Thyroid gland (tissue), 4 donors: ENCODE measurements at regions not wholly inside any gene's neighbourhood (a gene's known extent, or its start where the extent isn't known, plus 50 kb on each side); places are given as distances from the start of the nearest gene placed in this dataset.

Experiments
- POLR2A ChIP-seq, 2 donors: fragments of 450-650 bp; IDR thresholded peaks; one replicate each; pipeline ENCODE4 v1.6.1; 2017; ENCODE audit warnings: antibody characterized with exemption in 2 of 2, mild to moderate bottlenecking in 2 of 2, moderate library complexity in 1 of 2
- TF ChIP-seq, protein P1 (sequence below), 6 experiments: fragments of 200-600 bp in 3 of 6; fragments of 450-650 bp in 3 of 6; sonication (generic) in 3 of 6; IDR thresholded peaks; one replicate each; pipeline ENCODE4 v1.5.1; 2016 to 2019; ENCODE audit warnings: antibody characterized with exemption in 6 of 6, mild to moderate bottlenecking in 2 of 6, inconsistent platforms in 1 of 6, moderate library complexity in 1 of 6

DNA sequence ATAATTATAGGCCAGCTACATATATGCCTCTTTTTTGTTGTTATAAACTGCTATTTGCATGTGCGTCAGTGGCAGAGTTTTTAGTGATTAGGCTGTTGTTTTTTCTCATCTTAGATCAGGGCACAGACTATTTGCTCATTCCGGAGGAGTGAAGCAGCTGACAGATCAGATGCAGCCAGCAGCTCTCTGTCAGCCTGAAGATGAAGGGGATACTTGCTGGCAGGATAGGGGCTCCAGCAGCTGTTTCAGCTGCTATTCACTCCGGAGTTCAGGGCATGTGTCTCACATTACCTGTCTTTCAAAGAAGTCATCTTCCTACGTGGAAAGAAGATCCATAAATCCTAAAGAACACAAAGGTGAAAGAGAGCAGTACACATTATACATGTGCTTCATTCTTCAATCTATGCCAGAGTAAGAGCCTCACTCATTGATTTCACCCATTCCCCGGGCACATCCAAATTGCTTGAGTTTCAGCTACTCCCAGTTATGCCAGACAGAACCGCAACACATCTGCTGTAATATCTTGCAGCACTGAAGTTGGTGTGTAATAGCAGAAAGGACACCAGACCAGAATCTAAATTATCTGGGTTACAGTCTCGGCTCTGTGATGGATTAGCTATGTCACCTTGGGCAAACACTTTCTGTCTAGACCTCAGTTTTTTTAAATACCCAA lies 182.8 kb upstream of the CHRM2 start:
- TF ChIP-seq, protein P1, sequence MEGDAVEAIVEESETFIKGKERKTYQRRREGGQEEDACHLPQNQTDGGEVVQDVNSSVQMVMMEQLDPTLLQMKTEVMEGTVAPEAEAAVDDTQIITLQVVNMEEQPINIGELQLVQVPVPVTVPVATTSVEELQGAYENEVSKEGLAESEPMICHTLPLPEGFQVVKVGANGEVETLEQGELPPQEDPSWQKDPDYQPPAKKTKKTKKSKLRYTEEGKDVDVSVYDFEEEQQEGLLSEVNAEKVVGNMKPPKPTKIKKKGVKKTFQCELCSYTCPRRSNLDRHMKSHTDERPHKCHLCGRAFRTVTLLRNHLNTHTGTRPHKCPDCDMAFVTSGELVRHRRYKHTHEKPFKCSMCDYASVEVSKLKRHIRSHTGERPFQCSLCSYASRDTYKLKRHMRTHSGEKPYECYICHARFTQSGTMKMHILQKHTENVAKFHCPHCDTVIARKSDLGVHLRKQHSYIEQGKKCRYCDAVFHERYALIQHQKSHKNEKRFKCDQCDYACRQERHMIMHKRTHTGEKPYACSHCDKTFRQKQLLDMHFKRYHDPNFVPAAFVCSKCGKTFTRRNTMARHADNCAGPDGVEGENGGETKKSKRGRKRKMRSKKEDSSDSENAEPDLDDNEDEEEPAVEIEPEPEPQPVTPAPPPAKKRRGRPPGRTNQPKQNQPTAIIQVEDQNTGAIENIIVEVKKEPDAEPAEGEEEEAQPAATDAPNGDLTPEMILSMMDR (IDR thresholded peaks at IDR 0.05) = no peak
- no peak for TF ChIP-seq POLR2A (IDR thresholded peaks at IDR 0.05)
